ENCODE measurements at regions not wholly inside any gene's neighbourhood (a gene's known extent, or its start where the extent isn't known, plus 50 kb on each side); places are given as distances from the start of the nearest gene placed in this dataset.

GRCh38 chr18:39846265-39846664 is 2108.8 kb upstream of the PIK3C3 start:
- Mint-ChIP-seq H3K27me3 (ENCODE audit: insufficient read depth, low read depth, poor library complexity) (peaks cover 7% of the 10 kb centered on the region), H3K27ac (no peak overlapping the region), H3K36me3 (ENCODE audit: low read depth) (no peaks in the 10 kb centered on the region), H3K4me3 (no peak overlapping the region), H3K9me3 (no peaks in the 10 kb centered on the region), H3K4me1 (peaks cover 16% of the 10 kb centered on the region)
- no peak overlapping the region for H3K4me3 ChIP-seq
- no peak overlapping the region for H2AFZ ChIP-seq
- no peaks in the 10 kb centered on the region for H3K79me2 ChIP-seq (replicated peaks; ENCODE audit: insufficient read depth)
- H3K4me2 ChIP-seq = no peak overlapping the region
- no peaks in the 10 kb centered on the region for H3K9me2 ChIP-seq (ENCODE audit: insufficient read depth)
- DNase-seq (ENCODE audit: low spot score) = no peak
- peaks cover 6% of the 10 kb centered on the region; the same call in 1 of the 2 replicates for H3K27me3 ChIP-seq (ENCODE audit: insufficient read depth)
- no peak overlapping the region for H3K27ac ChIP-seq (ENCODE audit: low read depth)
- H3K4me1 ChIP-seq (ENCODE audit: insufficient read depth) = peaks cover 8% of the 10 kb centered on the region
- TF ChIP-seq CREB1 (CRISPR knock-in tag; IDR thresholded peaks at IDR 0.05; ENCODE audit: low read depth) (no peak), ZNF331 (CRISPR knock-in tag; IDR thresholded peaks at IDR 0.05; ENCODE audit: low read depth) (no peak)
- H4K20me1 ChIP-seq (replicated peaks; ENCODE audit: insufficient read depth) = no peaks in the 10 kb centered on the region
- no peaks in the 10 kb centered on the region for H3K36me3 ChIP-seq (ENCODE audit: insufficient read depth)
- no peak for ATAC-seq
- no peaks in the 10 kb centered on the region for H3F3A ChIP-seq (replicated peaks; ENCODE audit: low read depth)

GRCh38 chr18:39845631-39846030 is 2109.4 kb upstream of the PIK3C3 start:
- peaks cover 21% of the 10 kb centered on the region for H3K4me1 Mint-ChIP-seq
- Histone ChIP-seq H3K4me2 (no peak overlapping the region), H3K4me3 (no peak overlapping the region), H3K36me3 (ENCODE audit: insufficient read depth) (no peaks in the 10 kb centered on the region), H3K9me2 (ENCODE audit: insufficient read depth) (no peaks in the 10 kb centered on the region), H3K4me1 (ENCODE audit: insufficient read depth) (peaks cover 8% of the 10 kb centered on the region), H3F3A (replicated peaks; ENCODE audit: low read depth) (no peaks in the 10 kb centered on the region), H2AFZ (no peak overlapping the region), H4K20me1 (replicated peaks; ENCODE audit: insufficient read depth) (no peaks in the 10 kb centered on the region), H3K79me2 (replicated peaks; ENCODE audit: insufficient read depth) (no peaks in the 10 kb centered on the region), H3K27me3 (ENCODE audit: insufficient read depth) (peaks cover 12% of the 10 kb centered on the region), H3K27ac (ENCODE audit: low read depth) (no peak overlapping the region)
- no peaks in the 10 kb centered on the region for H3K9me3 Mint-ChIP-seq
- H3K27me3 Mint-ChIP-seq (ENCODE audit: insufficient read depth, low read depth, poor library complexity) = peaks cover 14% of the 10 kb centered on the region
- no peaks in the 10 kb centered on the region for H3K36me3 Mint-ChIP-seq (ENCODE audit: low read depth)
- H3K4me3 Mint-ChIP-seq = no peak overlapping the region
- ATAC-seq (no peak), DNase-seq (ENCODE audit: low spot score) (no peak)
- H3K27ac Mint-ChIP-seq = no peak overlapping the region
- TF ChIP-seq ZNF462 (CRISPR knock-in tag; IDR thresholded peaks at IDR 0.05) (no peak), EZH2 (IDR thresholded peaks at IDR 0.05; ENCODE audit: low read depth, unreplicated experiment) (no peak), REST (IDR thresholded peaks at IDR 0.05; ENCODE audit: unreplicated experiment) (no peak), ZNF114 (CRISPR knock-in tag; IDR thresholded peaks at IDR 0.05) (no peak), POLR2AphosphoS5 (IDR thresholded peaks at IDR 0.05; ENCODE audit: low read depth) (no peak), NANOG (IDR thresholded peaks at IDR 0.05; ENCODE audit: borderline replicate concordance) (no peak), ETS1 (IDR thresholded peaks at IDR 0.05) (no peak), EZH2phosphoT487 (IDR thresholded peaks at IDR 0.05; ENCODE audit: unreplicated experiment) (no peak), STAT1 (IDR thresholded peaks at IDR 0.05; ENCODE audit: unreplicated experiment) (no peak)

Measured in GM23338 (cell line).